ENCODE measurements at regions not wholly inside any gene's neighbourhood (a gene's known extent, or its start where the extent isn't known, plus 50 kb on each side); places are given as distances from the start of the nearest gene placed in this dataset.

GRCh38 chr16:59552164-59552563, 818.0 kb upstream of the GOT2 start:
- TF ChIP-seq GABPA (IDR thresholded peaks at IDR 0.05 in 1 of 2, conservative IDR thresholded peaks at IDR 0.05 in 1 of 2) = no peak
- TF ChIP-seq REST (IDR thresholded peaks at IDR 0.05) = no peak
- no peak for TF ChIP-seq MAX (IDR thresholded peaks at IDR 0.05)
- no peak for TF ChIP-seq CTCF (IDR thresholded peaks at IDR 0.05; ENCODE audit: low read depth, low read length, missing input control)
- no peak for TF ChIP-seq RAD21 (IDR thresholded peaks at IDR 0.05)
- TF ChIP-seq, protein P1, sequence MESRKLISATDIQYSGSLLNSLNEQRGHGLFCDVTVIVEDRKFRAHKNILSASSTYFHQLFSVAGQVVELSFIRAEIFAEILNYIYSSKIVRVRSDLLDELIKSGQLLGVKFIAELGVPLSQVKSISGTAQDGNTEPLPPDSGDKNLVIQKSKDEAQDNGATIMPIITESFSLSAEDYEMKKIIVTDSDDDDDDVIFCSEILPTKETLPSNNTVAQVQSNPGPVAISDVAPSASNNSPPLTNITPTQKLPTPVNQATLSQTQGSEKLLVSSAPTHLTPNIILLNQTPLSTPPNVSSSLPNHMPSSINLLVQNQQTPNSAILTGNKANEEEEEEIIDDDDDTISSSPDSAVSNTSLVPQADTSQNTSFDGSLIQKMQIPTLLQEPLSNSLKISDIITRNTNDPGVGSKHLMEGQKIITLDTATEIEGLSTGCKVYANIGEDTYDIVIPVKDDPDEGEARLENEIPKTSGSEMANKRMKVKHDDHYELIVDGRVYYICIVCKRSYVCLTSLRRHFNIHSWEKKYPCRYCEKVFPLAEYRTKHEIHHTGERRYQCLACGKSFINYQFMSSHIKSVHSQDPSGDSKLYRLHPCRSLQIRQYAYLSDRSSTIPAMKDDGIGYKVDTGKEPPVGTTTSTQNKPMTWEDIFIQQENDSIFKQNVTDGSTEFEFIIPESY (IDR thresholded peaks at IDR 0.05) = no peak
- TF ChIP-seq JUND (IDR thresholded peaks at IDR 0.05) = no peak
- TF ChIP-seq FOXA1 (IDR thresholded peaks at IDR 0.05) = no peak
- TF ChIP-seq SP1 (IDR thresholded peaks at IDR 0.05) = no peak
- TF ChIP-seq YY1 (IDR thresholded peaks at IDR 0.05) = no peak

Data from liver (tissue), 3 donors.